OCI-LY7 (cell line): ENCODE measurements at regions not wholly inside any gene's neighbourhood (a gene's known extent, or its start where the extent isn't known, plus 50 kb on each side); places are given as distances from the start of the nearest gene placed in this dataset.

Experiments used
- BruUV-seq: library from RNA; stranded (reverse); fragments of 400-500 nt; replicated peaks from 2 replicates; lab custom pipeline; 2021; lab: Mats Ljungman, UMichigan
- CTCF ChIA-PET: fragments of 300-600 bp; sonication (Branson Sonifier 250); formaldehyde crosslinking; loops from one replicate; lab custom pipeline; 2022; ENCODE audit warnings: antibody characterized with exemption; ENCODE audit not compliant: unreplicated experiment; lab: Charles Lee
- POLR2A ChIA-PET: fragments of 300-600 bp; sonication (Branson Sonifier 250); formaldehyde crosslinking; loops from one replicate; lab custom pipeline; 2022; ENCODE audit warnings: antibody characterized with exemption; lab: Charles Lee
- DNase-seq: peaks from one replicate; pipeline ENCODE4 v3.0.0-alpha.2; 2015; ENCODE audit warnings: low spot score
- H2AFZ ChIP-seq: fragments of 200-600 bp; sonication (generic), shearing (Covaris generic); 2 replicates; pipeline ENCODE4 v1.6.1; 2014; ENCODE audit warnings: mild to moderate bottlenecking, antibody characterized with exemption, low read length, moderate library complexity
- H3K27ac ChIP-seq: fragments of 200-600 bp; sonication (generic); 2 replicates; pipeline ENCODE4 v1.5.1; 2014; ENCODE audit warnings: mixed run types, low read depth, mild to moderate bottlenecking, moderate library complexity, low read length, inconsistent platforms; ENCODE audit not compliant: poor library complexity, severe bottlenecking
- H3K36me3 ChIP-seq: fragments of 200-600 bp; sonication (generic); 2 replicates; pipeline ENCODE4 v1.6.1; 2014; ENCODE audit warnings: mild to moderate bottlenecking, antibody characterized with exemption, low read length, moderate library complexity, mixed read lengths; ENCODE audit not compliant: insufficient read depth
- H3K4me1 ChIP-seq: fragments of 200-600 bp; sonication (generic); 2 replicates; pipeline ENCODE4 v1.5.1; 2014; ENCODE audit warnings: mild to moderate bottlenecking, low read length; ENCODE audit not compliant: insufficient read depth, poor library complexity, severe bottlenecking
- H3K4me2 ChIP-seq: fragments of 200-600 bp; sonication (generic); 2 replicates; pipeline ENCODE4 v1.6.1; 2014; ENCODE audit warnings: mild to moderate bottlenecking, low read length
- H3K4me3 ChIP-seq: fragments of 200-600 bp; sonication (generic); 2 replicates; pipeline ENCODE4 v1.5.1; 2014; ENCODE audit warnings: mild to moderate bottlenecking, low read depth, low read length; ENCODE audit not compliant: poor library complexity, severe bottlenecking
- H3K79me2 ChIP-seq: fragments of 200-600 bp; sonication (generic); 2 replicates; pipeline ENCODE4 v1.6.1; 2016; ENCODE audit warnings: low read depth, mild to moderate bottlenecking, low read length, moderate library complexity, mixed read lengths; ENCODE audit not compliant: insufficient read depth
- H3K9me2 ChIP-seq: fragments of 200-600 bp; sonication (generic); 2 replicates; pipeline ENCODE4 v1.6.1; 2016; ENCODE audit warnings: mild to moderate bottlenecking, low read length, mixed read lengths; ENCODE audit not compliant: insufficient read depth
- H3K9me3 ChIP-seq: fragments of 200-600 bp; sonication (generic); 2 replicates; pipeline ENCODE4 v1.6.1; 2014; ENCODE audit warnings: mild to moderate bottlenecking, mixed run types, low read length, mixed read lengths
- H4K20me1 ChIP-seq: fragments of 200-600 bp; sonication (generic); 2 replicates; pipeline ENCODE4 v1.6.1; 2014; ENCODE audit warnings: mild to moderate bottlenecking, antibody characterized with exemption, low read length, moderate library complexity, mixed read lengths; ENCODE audit not compliant: insufficient read depth
- CTCF ChIP-seq: fragments of 200-600 bp; sonication (generic); conservative IDR thresholded peaks from 2 replicates; pipeline ENCODE4 v1.5.1; 2014; ENCODE audit warnings: mild to moderate bottlenecking, antibody characterized with exemption, low read length, moderate library complexity, mixed read lengths
- EZH2phosphoT487 ChIP-seq: fragments of 200-600 bp; sonication (generic); IDR thresholded peaks from 2 replicates; pipeline ENCODE4 v1.6.1; 2018; ENCODE audit warnings: low read depth, borderline replicate concordance, mild to moderate bottlenecking, mixed run types, antibody characterized with exemption, low read length, moderate library complexity, mixed read lengths
- intact Hi-C: fragments of 100-400 bp; cut with micrococcal nuclease; formaldehyde crosslinking; loops from one replicate; pipeline ENCODE4 v1.10.0; 2022; ENCODE audit not compliant: unreplicated experiment

GRCh38 chr13:106821979-106822378 is 254.0 kb upstream of the ARGLU1 start:
- H3K4me3 ChIP-seq: no peak overlapping the region

DNA sequence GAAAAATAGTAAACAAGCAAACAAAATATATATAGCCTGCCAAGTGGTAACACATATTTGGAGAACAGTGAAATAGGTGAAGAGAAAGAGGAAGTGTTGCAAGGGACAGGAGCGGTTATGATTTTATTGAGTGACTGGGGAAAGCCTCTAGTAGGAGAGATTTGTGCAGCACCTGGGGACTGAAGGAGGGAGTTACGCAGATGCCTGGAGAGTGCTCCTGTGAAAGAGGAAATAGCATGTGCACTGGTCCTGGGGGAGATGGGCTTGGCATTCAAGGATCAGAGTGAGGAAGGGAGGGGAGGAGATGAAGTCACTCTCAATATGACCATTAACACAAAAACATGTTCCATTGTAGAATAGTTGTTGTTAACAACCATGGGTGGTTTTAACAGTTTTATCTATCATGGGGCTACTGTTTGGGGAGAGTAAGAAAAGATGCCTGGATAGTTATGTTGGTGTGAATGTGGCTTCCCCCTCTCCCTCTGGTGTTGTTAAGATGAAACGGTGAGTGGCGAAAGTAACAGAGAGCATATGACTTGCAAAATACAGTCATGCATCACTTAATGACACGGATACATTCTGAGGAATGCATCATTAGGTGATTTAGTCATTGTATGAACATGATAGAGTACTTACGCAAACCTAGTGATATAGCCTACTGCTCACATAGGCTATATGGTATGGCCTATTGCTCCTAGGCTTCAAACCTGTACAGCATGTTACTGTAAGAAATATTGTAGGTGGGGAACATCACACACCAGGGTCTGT is 251.7 kb upstream of the ARGLU1 start:
- ChIA-PET POLR2A (no interaction called here), CTCF (no interaction called here)
- BruUV-seq: no TSS peak
- H3K4me3 ChIP-seq: no peak overlapping the region
- TF ChIP-seq CTCF: no peak
- TF ChIP-seq EZH2phosphoT487: no peak
- intact Hi-C loops: no loop called here
- H3K4me2 ChIP-seq: no peak overlapping the region
- H3K4me1 ChIP-seq: no peaks in the 10 kb centered on the region
- no peaks in the 10 kb centered on the region for H3K9me2 ChIP-seq
- H2AFZ ChIP-seq: no peak overlapping the region
- no peaks in the 10 kb centered on the region for H3K36me3 ChIP-seq
- no peaks in the 10 kb centered on the region for H3K9me3 ChIP-seq
- no peak for DNase-seq
- no peaks in the 10 kb centered on the region for H4K20me1 ChIP-seq
- no peak overlapping the region for H3K27ac ChIP-seq
- H3K79me2 ChIP-seq: no peaks in the 10 kb centered on the region

More at GRCh38 chr13:106821979-106822378, 254.0 kb upstream of the ARGLU1 start:
- no peaks in the 10 kb centered on the region for H3K36me3 ChIP-seq
- no peaks in the 10 kb centered on the region for H4K20me1 ChIP-seq
- intact Hi-C loops: no loop called here
- ChIA-PET POLR2A (interaction anchor here (0.5 kb wide), 1 partner anchor 124 kb away, joined by 3 read pairs; no protein-coding TSS in a partner anchor), CTCF (no interaction called here)
- H2AFZ ChIP-seq: no peak overlapping the region
- TF ChIP-seq EZH2phosphoT487 (no peak), CTCF (no peak)
- no peaks in the 10 kb centered on the region for H3K4me1 ChIP-seq
- no peak overlapping the region for H3K27ac ChIP-seq
- no peaks in the 10 kb centered on the region for H3K9me3 ChIP-seq
- H3K79me2 ChIP-seq: no peaks in the 10 kb centered on the region
- no TSS peak for BruUV-seq
- no peaks in the 10 kb centered on the region for H3K9me2 ChIP-seq
- no peak for DNase-seq
- H3K4me2 ChIP-seq: no peak overlapping the region

DNA sequence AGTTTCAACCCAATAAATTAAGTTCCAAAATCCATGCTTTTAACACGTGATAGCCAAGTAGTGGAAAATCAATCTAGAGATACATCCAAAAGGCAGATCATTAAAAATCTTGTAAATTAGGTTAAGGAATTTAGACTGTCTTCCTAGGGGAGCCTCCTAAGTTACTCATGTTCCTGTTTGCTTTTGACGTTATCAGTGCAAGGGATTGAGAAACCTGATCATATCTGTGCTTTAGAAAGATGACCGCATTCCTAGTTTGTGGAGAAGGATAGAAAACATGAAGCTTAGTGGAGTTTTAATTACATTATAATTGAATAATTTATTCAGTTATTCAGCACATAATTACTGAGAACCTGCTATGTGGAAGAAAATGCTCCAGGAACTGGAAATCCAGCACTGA is 251.0 kb upstream of the ARGLU1 start:
- Histone ChIP-seq H3K79me2 (no peaks in the 10 kb centered on the region), H3K4me2 (no peak overlapping the region), H4K20me1 (no peaks in the 10 kb centered on the region), H3K9me2 (no peaks in the 10 kb centered on the region), H3K4me3 (no peak overlapping the region), H3K27ac (no peak overlapping the region), H3K36me3 (no peaks in the 10 kb centered on the region), H2AFZ (no peak overlapping the region), H3K4me1 (no peaks in the 10 kb centered on the region), H3K9me3 (no peaks in the 10 kb centered on the region)
- ChIA-PET POLR2A (no interaction called here), CTCF (no interaction called here)
- TF ChIP-seq EZH2phosphoT487 (no peak), CTCF (no peak)
- no TSS peak for BruUV-seq
- intact Hi-C loops: no loop called here
- DNase-seq: no peak
